NCI-H226 (cell line): ENCODE measurements at regions not wholly inside any gene's neighbourhood (a gene's known extent, or its start where the extent isn't known, plus 50 kb on each side); places are given as distances from the start of the nearest gene placed in this dataset.

Experiments
- DNase-seq: peaks from one replicate; pipeline ENCODE4 v3.0.0-alpha.2; 2015

DNA sequence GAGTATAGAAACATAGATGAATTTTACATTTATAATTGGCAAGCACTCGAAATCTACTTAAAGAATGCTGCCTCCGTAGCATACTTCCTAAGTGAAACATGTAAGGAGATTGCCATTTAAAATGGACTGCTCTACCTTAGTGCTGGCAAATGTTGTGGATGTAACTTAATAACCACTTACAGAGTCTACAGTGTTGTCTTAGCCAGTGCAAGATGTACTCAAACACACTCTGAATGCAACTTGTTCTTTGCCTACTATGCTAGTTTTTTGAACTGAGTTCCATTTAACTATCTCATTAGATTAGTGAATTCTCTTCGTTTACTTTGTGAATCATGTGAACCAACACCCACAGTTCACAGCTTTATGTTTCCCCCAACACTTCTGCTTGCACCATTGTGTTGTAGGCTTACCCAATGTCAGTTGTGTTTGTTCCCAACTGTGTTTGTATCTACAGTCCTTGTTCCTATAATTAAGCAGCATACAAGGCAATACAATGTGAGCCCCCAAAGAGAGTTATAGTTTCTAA lies 345.5 kb upstream of the LYPLAL1 start:
- no peak for DNase-seq

DNA sequence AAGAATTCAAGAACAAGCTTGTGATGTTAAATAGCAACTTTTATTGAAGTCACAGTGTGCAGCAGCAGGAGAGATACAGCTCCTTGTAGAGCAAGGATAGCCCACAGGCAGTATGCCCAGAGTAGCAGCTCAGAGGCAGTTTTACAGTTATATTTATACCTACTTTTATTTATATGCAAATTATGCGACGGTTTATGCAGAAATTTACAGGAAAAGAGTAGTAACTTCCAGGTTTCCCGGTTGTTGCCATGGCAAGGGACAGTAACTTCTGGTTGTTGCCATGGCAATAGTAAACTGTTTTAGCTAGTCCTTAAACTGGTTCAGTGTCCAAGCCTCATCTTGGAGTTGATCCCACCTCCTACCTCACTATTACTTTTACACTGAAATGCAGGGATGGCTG lies 344.6 kb upstream of the LYPLAL1 start:
- no peak for DNase-seq

DNA sequence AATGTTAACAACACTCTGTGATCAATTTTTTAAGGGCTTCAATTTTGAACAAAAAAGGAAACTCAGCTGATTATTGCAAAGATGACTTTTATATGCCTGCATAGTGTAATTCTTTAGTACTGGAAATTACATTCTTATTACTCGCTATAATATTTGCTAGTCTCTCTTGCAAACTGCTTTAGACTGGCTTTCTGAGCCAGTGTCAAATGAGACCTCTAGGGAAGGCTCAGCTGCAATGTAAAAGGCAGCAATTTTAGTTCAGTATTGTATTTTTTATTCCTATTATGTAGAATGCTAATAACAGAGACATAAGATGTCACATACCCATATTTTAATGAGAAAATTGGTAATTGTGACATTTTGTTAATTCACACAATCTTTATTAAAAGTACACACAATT lies 338.1 kb upstream of the LYPLAL1 start:
- DNase-seq: no peak

DNA sequence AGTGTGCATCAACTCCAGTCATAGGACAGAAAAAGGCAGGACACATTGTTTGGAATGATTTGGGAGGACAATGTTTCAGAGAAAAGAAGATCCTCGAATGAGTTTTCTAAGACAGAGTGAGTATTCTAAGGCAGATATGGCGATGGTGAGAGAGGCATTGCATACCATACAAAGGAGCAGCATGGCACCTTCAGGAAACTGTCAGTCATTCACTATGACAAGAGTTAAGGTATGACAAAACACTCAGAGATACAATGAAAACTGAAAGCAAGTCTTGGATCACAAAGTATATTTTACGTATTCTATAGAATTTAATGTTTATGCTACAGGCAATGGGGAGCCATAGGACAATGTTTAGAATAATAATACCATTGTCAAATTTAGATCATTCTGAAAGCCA lies 337.4 kb upstream of the LYPLAL1 start:
- no peak for DNase-seq

DNA sequence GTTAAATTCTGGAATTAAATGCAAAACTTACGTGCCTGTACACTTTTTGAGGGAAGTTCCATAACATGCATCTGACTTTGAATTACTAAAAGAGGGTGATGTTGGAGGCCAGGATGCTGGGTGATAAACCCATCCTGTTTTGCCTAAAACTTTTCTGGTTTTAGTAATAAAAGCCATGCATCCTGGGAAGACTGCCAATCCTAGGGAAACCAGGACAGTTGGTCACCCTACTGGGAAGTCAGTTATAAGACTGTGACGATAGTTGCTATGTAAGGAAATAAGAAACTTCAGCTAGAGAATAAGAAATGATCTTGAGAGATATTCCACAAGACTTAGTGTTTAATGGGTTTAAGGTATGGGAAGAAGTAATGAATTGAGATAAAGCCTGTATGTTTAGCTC lies 336.6 kb upstream of the LYPLAL1 start:
- DNase-seq: no peak

DNA sequence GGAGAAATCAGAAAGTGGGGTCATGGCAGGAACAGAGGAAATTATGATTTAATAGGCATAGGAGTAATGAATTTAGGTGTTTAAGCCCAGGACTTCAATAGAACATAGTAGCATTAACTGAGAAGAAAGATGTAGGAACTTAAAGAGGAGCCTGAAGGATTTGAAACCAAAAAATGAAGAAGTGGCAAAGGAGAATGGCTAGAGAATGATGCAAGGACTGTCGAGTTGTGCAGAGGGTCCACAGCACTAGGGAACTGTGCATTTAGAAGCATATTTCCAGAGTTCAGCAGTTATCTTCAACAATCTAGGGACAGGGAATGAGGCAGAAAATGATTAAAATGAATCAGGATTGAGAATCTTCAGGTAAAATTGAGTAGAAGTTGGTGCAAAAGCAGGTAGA lies 328.1 kb upstream of the LYPLAL1 start:
- DNase-seq: no peak

DNA sequence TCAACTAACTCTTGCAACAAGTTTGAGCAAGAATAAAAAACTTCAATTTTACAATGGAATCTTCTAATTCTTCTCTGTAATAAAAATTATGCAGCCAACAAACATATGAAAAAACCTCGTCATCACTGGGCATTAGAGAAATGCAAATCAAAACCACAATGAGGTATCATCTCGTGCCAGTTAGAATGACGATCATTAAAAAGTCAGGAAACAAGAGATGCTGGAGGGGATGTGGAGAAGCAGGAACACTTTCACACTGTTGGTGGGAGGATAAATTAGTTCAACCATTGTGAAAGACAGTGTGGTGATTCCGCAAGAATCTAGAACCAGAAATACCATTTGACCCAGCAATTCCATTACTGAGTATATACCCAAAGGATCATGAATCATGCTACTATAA lies 327.5 kb upstream of the LYPLAL1 start:
- DNase-seq: no peak

DNA sequence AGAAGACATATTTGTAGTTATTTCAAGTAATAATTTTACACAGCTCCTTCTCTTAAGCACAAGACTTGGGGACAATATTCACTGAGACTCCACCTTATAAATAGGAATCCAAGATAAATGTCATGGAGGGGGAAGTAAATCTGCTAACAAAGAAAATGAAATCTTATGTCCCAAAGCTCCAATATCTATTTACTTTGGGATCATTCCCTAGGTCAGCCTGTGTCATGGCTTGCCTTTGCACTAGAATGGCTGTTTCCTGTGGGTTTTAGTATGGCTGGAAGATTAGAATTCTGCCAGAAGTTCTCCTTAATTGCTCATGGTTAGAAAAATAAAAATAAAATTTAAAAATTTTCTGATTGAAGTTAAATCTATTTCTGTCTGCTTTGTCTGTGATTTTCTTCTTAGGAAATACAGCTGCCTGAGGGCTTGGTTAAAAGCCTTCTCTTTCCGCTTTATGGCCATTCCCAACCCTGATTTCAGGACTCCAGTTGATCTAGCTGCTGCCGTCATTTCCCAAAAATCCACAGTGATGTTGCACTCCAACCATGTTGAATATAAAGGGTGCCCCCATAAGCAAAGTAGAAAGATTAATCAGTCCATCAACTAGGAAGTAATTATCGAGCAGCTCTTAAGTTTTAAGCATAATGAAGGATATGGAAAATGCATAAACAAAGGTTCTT lies 326.4 kb upstream of the LYPLAL1 start:
- no peak for DNase-seq

DNA sequence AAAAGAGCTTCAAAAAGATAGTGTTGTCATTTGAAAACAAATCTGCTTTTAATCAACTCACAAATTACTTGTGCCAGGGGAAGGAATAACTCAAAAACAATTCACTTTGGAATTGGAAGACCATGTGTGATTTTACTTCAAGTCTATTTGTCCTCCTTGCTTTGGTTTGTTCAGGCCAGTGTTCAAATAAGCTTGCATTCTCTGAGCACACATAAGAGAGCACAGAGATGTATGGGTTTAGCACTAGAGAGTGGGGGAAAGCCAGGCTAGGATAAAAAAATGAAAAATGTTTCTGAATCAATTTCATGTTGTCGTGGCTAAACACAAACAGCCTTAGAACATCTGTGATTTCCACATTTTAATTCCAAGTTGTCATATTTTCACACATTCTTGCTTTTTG lies 325.7 kb upstream of the LYPLAL1 start:
- no peak for DNase-seq

DNA sequence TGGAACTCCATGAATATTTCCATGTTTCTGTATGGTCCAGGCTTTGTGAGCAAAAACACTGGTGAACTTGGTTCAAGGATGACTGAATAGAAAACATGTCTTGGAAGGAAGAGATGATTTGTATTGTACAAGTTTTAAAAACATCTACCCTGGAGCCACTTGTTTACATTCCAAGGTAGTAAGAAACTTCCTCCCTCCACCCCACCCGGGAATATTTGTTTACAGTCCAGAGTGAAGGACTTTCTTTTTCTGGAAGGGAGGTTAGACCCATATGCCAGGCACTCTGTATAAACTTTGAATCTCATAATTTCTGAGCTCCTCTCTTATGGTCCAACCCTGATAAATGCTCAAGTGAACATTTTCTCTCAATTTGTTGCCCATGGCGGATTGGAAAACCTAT lies 323.3 kb upstream of the LYPLAL1 start:
- DNase-seq: no peak

DNA sequence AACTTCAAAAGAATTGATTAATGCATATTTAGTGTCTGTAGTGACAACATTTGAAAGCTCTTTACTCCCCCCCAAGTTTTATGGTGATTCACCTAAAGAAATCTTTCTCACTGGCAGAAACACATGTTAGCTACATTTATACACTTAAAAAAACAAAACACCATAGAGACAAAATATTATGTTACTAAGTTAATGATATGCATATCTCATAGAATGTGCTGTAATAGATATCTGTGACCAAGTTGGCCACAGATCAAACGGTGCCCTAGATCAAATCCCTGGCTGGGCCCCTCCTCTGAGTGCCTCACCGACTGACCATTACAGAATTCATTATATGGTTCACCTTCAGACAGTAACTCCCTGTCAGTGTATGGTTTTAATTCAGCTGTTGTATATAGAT lies 322.1 kb upstream of the LYPLAL1 start:
- DNase-seq: no peak

DNA sequence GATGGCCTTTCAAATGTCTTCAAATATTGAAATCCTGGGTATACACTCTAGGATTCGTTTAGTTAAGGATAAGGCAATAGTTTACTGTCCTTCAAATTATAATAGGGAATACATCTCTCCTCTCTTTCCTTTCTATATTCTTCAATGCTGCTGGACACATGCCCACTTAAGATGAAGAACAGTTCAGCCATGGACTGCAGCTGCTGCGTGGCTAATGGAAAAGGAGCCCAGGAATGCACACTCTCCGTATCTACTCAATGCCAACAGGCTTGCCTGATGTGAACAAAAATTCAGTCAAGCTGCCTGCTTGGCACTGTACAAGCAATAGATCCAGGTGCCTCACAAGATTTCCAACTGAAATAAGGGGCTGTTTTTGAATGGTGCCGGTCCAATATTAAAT lies 321.2 kb upstream of the LYPLAL1 start:
- no peak for DNase-seq

DNA sequence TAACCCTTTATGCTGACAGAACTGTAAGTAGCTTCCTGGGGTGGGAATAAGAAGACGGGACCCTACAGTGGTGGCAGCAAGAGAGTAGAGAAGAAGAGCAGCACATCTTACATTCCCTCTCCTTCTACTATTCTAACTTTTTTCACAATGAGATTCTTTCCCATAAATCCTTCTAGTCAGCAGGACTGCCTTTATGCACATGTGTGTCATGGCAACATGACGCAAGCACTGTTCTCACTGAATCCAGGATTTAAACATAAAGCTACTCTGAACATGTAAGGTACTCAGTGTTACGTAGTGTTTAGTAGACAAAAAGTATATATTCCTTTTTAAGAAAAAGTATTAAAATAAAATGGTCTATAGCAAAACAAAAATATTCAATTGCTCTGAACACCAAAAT lies 309.7 kb upstream of the LYPLAL1 start:
- DNase-seq: no peak

DNA sequence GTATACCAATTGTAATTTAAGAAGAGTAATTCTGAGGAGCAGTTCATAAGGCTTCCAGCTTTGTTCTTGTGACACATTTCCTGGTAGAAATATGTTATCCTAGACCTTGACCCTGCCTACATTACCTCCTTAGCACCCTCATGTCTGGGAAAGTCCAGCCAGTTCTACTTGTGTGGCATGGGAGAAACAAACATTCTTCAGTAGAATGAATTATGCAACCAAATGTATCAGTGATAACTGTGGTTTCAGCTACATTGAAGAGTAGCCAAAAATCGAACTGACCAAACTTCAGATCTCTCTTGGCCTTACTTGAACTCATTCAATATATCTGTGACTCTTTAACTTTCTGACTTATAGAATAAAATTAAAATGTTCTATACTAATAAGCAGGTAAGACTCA lies 308.1 kb upstream of the LYPLAL1 start:
- DNase-seq: peak; percentile 47

DNA sequence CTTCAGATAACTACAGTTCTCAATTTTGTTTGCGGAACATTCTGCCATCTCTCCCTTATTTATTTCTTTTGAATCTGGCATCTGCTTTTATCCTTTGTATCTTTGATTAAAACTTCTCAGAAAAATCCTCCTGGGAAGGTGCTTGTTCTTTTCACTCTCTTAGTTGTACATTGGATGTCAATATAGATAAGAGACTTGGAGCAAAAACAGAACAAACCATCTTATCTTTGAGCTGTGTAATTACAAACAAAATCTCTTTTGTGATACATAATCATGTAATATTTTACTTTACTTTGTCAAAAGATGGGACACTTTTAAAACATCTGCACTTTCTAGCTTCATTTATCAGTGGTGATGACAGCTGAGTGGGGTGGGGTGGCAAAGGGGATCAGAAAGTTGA lies 307.2 kb upstream of the LYPLAL1 start:
- DNase-seq: no peak

DNA sequence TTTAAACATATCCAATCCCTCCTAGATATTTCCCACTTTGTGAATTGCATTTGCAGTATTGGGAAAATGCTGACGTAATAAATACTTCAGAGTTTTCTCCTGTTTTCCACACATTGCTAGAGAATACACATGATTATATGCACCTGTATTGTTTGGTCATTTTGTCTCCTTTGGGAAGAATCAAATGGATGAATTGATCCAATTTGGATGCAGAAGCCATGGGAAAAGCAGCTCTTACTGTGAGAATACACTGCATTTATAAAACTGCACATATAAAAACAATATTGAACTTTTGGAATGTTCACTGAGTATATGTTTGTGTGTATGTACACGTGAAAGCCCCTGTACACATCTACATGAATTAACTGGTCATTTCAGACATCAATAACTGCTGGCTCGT lies 306.6 kb upstream of the LYPLAL1 start:
- DNase-seq: no peak

DNA sequence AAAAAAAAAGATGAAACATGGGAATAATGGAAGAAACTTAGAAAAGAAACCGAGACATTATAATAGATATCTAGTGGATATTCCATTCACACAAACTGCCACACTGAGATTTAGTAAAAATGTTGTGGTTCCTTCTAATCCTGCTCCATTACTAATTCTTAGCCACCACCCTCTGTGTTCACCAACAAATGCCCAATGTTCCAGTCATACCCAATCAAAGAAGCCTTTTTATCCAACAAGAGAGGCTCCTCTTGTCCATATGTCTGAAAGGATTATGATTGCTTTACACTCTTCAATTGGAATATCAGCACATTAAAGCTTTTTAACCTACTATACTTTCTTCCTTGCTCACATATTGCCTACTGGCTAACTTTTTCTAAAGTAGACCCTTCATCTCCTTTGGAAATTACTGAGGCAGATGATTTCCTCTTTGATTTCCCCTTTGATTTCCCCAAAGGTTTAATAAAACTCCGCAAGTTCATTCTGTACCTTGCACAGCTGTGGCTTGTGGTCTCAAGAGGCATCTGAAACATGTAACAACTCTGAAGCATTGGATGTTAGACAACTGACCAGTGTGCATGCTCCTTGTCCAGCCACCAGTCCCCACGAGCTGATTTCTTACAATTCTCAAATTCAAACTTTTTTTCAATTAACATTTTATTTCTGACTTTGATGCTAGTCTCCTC lies 305.6 kb upstream of the LYPLAL1 start:
- no peak for DNase-seq

DNA sequence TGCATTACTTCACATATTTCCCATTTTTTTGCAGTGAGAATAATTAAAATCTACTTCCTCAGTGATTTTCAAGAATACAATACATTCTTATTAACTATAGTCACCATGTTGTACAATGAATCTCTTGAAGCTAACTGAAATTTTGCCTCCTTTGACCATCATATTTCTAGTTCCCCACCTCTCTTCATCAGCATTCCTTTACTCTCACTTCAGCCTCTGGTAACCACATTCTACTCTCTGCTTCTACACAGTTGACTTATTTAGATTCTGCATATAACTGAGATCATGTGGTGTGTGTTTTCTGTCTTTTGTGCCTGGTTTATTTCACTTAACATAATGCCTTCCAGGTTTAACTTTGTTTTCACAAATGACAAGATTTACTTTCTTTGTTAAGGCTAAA lies 304.4 kb upstream of the LYPLAL1 start:
- DNase-seq: no peak

DNA sequence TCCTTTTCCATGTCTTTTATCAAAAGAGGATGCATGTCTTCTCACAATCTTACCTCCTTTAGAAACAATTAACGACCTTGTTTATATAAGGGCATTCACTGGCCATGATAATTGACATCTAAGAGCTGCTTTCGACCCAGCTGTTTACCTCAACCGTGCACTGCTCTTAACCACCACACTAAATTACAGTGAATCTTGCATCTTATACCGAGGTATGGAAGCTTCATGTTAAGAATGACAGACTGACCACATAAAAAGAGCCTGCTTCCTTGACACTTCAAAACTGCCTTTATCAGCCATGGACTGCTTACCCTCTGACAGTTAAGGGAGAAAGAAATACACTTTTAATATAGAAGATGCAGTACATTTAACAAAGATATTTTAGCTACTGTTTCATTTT lies 301.7 kb upstream of the LYPLAL1 start:
- DNase-seq: no peak

DNA sequence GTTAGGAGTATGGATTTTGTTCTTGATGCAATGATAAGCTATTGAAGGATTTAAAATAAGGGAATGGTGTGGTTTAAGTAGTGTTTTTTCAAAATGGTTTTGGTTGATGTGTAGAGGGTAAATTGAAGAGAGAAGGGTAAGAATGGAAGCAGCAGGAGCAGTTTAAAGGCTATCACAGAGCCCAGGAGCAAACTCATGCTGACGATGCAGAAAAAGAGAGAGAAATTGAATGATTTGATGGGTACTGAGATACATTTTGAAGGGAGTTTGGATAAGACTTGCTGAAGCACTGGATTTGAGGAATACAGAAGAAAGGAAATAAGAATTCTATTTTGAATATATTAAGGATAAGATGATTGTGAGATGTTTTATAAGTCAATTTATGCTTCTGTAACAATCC lies 300.8 kb upstream of the LYPLAL1 start:
- DNase-seq: no peak

DNA sequence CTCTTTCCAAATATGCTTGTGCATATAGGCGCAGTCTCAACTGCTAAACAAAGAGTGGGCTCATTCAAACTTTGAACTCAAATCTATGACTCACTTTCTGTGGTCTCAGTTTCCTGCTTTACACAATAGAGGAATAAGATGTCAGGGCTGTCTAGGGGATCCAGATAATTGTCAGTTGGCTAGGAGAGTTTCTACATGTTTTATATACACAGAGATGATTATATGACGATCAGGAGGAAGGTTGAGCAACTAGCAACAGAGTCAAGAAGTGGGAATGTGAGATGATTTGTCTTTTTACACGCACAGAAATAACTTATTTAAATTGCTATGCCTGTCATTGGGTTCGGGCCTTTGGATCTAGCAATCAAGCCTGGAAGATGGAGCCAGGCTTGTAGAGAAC lies 299.4 kb upstream of the LYPLAL1 start:
- peak; percentile 69 for DNase-seq

DNA sequence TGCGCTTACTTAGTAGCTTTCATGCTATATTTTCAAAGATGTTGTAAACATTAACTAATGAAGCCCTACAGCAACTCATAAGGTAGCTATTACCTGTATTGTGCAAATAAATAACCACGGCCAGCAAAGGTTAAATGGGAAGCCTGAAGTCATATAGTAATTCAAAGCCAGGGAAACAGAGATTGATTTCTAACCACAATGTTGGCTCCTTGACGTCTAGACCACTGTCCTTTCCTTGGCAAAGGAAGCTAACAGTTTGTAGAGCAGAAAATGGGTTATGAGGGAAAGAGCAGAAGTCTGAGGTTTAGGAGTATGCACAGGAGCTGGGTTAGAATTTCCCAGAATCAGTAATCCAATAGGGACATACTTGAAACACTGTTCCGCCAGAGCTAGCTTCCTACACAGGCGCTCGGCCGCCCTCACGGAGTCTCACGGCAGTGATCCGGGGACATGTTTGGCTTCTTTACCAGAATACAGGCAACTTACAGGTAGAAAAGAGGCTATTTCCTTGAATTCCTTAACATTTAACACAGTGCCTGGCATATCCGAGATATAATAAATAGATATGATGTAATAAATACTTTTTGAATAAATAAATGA lies 298.8 kb upstream of the LYPLAL1 start:
- no peak for DNase-seq

DNA sequence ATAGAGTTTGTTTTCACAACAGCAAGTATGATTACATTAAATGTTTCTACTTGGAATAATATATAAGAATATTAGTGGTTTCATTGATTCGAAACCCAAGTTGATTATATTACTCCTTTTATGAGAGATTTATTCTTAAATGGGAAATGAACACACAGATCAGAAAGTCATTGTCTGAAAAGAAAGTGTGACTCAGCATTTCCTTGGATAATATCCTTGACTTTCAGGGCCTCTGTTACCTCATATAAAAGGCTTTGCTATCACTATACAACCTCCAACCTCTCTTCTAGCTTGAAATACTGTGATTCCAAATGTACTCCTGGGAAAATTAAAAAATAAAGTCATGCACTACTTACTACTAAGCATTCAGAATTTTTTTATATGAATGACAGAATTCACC lies 295.3 kb upstream of the LYPLAL1 start:
- DNase-seq: peak; percentile 17

DNA sequence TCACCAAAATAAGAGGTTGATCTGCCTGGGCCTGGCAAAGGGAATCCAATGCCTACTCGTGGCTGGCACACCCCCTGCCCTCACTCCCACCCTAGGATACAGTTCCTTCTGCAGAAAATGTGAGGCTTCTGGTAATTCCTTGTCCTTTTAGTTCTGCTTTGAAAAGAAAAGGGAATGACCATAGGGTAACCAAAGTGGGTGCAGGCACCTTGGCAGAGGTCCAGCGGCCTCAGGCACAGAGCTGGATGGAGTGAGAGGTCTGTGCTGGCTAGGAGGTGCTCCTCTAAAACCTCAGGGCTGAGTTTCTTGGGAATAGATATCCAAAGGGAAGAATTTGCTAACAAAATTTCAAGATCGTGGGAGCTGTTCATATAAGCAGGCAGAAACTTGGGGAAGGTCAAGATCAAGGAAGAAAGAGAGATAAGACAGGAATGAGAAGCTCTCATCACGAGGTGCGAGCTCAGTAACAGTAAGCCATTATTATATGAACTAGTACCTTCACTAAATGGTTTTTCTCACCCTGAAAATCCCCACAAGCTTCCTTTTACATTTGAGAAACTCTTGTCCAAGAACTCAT lies 293.1 kb upstream of the LYPLAL1 start:
- DNase-seq: peak; percentile 64
